ENCODE measurements at regions not wholly inside any gene's neighbourhood (a gene's known extent, or its start where the extent isn't known, plus 50 kb on each side); places are given as distances from the start of the nearest gene placed in this dataset.

- ChIA-PET CTCF (no interaction called here), POLR2A (ENCODE audit: low non-redundant PET) (no interaction called here)
- DNase-seq (ENCODE audit: low spot score), result no peak
- H3K27ac ChIP-seq, result no peak overlapping the region
- no peak for TF ChIP-seq CTCF (conservative IDR thresholded peaks at IDR 0.05; ENCODE audit: low read depth)
Observed at GRCh38 chr6:37113976-37114375, 56.0 kb upstream of the PIM1 start.

GRCh38 chr6:37114612-37115011 lies 55.3 kb upstream of the PIM1 start:
- CTCF ChIA-PET, result no interaction called here
- DNase-seq (ENCODE audit: low spot score), result no peak
- POLR2A ChIA-PET (ENCODE audit: low non-redundant PET), result no interaction called here
- no peak for TF ChIP-seq CTCF (conservative IDR thresholded peaks at IDR 0.05; ENCODE audit: low read depth)
- H3K27ac ChIP-seq, result no peak overlapping the region

- POLR2A ChIA-PET (ENCODE audit: low non-redundant PET), result no interaction called here
- DNase-seq (ENCODE audit: low spot score), result no peak
- CTCF ChIA-PET, result no interaction called here
- no peak overlapping the region for H3K27ac ChIP-seq
- TF ChIP-seq CTCF (conservative IDR thresholded peaks at IDR 0.05; ENCODE audit: low read depth), result no peak
Observed at GRCh38 chr6:37115236-37115895, 54.6 kb upstream of the PIM1 start.

- TF ChIP-seq CTCF (conservative IDR thresholded peaks at IDR 0.05; ENCODE audit: low read depth), result no peak
- H3K27ac ChIP-seq, result no peak overlapping the region
- CTCF ChIA-PET, result no interaction called here
- DNase-seq (ENCODE audit: low spot score), result no peak
- POLR2A ChIA-PET (ENCODE audit: low non-redundant PET), result no interaction called here
Observed at GRCh38 chr6:37116326-37116725, 53.6 kb upstream of the PIM1 start.

GRCh38 chr6:37119387-37119886 lies 50.5 kb upstream of the PIM1 start:
- no peak overlapping the region for H3K27ac ChIP-seq
- no peak for TF ChIP-seq CTCF (conservative IDR thresholded peaks at IDR 0.05; ENCODE audit: low read depth)
- ChIA-PET POLR2A (ENCODE audit: low non-redundant PET) (no interaction called here), CTCF (interaction anchor here (1.0 kb wide), 1 partner anchor 8 kb away, joined by 3 read pairs; no protein-coding TSS in a partner anchor)
- DNase-seq (ENCODE audit: low spot score), result no peak

Data from RWPE1 (cell line).